IMR-90 (cell line): ENCODE measurements at regions not wholly inside any gene's neighbourhood (a gene's known extent, or its start where the extent isn't known, plus 50 kb on each side); places are given as distances from the start of the nearest gene placed in this dataset.

ENCODE experiments used
- CEBPB ChIP-seq: IDR thresholded peaks from 2 replicates; pipeline ENCODE4 v1.6.1; 2012; ENCODE audit warnings: low read depth, low read length, improper control_type of control experiment
- NFE2L2 ChIP-seq: fragments of 150-350 bp; IDR thresholded peaks from 2 replicates; pipeline ENCODE4 v1.6.1; 2016; ENCODE audit warnings: low read depth, mild to moderate bottlenecking, low read length
- POLR2A ChIP-seq: IDR thresholded peaks from 2 replicates; pipeline ENCODE4 v1.6.1; 2012; ENCODE audit warnings: mild to moderate bottlenecking, low read depth, low read length
- RAD21 ChIP-seq: IDR thresholded peaks from 2 replicates; pipeline ENCODE4 v1.6.1; 2012; ENCODE audit warnings: low read length, improper control_type of control experiment
- RFX5 ChIP-seq: IDR thresholded peaks from 2 replicates; pipeline ENCODE4 v1.8.0; 2012; ENCODE audit warnings: low read depth, mild to moderate bottlenecking, low read length, moderate library complexity
- TF ChIP-seq, protein P1 (sequence below): conservative IDR thresholded peaks from 2 replicates; pipeline ENCODE4 v1.5.1; 2012; ENCODE audit warnings: mild to moderate bottlenecking, low read depth, low read length, improper control_type of control experiment

DNA sequence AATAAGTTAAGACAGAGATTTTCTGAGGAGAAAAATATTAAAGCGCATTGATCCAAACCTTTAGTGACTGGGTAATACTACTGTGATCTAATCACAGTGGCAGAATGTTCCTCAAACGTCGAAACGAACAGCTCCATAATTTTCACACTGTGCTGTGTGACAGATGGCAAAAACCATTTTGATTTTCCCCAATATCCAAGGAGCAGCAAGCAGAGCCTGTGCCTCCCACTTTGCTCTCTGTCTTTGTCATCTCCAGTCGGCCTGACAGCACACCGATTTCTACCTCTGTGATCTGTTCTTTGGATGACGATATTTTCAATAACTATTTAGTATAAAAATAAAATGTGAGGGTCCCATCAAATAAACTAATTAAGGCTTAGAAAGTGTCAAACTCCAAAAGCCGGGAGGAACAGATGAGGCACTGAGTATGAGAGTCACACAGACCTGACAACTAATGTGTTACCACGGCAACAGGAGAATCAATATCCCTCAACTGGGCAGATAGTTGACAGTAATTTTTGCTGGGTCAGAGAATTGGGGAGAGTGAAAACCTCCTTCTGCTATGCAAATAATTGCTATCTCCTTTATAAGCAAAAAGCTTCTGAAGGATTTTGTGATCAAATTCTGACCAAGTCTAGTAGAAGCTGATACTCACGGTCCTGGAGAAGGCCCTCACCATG, 489.1 kb upstream of the CFAP20DC start:
- TF ChIP-seq RFX5 (no peak), CEBPB (no peak), NFE2L2 (no peak), POLR2A (no peak), RAD21 (no peak)
- TF ChIP-seq, protein P1, sequence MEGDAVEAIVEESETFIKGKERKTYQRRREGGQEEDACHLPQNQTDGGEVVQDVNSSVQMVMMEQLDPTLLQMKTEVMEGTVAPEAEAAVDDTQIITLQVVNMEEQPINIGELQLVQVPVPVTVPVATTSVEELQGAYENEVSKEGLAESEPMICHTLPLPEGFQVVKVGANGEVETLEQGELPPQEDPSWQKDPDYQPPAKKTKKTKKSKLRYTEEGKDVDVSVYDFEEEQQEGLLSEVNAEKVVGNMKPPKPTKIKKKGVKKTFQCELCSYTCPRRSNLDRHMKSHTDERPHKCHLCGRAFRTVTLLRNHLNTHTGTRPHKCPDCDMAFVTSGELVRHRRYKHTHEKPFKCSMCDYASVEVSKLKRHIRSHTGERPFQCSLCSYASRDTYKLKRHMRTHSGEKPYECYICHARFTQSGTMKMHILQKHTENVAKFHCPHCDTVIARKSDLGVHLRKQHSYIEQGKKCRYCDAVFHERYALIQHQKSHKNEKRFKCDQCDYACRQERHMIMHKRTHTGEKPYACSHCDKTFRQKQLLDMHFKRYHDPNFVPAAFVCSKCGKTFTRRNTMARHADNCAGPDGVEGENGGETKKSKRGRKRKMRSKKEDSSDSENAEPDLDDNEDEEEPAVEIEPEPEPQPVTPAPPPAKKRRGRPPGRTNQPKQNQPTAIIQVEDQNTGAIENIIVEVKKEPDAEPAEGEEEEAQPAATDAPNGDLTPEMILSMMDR = no peak
